ENCODE measurements at regions not wholly inside any gene's neighbourhood (a gene's known extent, or its start where the extent isn't known, plus 50 kb on each side); places are given as distances from the start of the nearest gene placed in this dataset.

DNA sequence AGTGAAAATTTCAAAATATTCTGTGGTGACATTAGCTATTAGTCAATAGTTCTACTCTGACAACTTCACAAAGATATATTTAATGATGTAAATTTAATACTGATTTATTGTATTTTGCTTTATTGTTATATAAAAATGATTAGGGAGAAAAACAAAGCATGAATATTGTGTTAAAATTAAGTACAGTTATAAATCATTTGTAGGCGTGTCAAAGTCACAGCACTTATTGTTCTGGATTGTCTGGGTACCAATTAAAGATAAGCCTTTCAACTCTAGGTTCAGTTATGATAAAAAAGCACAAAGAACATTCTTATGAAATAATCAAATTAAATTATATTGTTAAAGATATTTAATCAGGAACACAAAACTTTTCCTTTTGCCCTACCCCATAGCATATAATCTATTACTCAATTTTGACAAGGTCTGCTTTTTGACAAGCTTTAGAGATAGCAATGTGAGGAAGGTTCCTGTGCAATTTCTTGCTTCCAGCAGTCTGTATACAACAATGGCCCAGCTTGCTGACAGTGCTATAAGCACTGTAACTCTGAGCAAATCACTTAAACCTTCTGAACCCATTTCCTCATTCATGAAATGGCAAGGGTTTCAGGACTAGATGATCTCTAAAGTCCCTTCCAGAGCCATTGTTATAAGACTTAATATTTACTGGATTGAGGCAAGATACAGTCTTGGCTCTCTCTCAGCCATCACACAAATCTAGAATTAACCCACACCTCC lies 910.3 kb upstream of the LCORL start:
- Histone ChIP-seq H3F3A (ENCODE audit: control insufficient read depth, insufficient read depth) (no peaks in the 10 kb centered on the region), H3K79me2 (ENCODE audit: control insufficient read depth, low read length) (no peaks in the 10 kb centered on the region), H3K4me3 (ENCODE audit: low read length) (no peak overlapping the region), H3K4me1 (ENCODE audit: control insufficient read depth, low read length) (no peaks in the 10 kb centered on the region), H3K27me3 (ENCODE audit: control insufficient read depth, low read length) (no peaks in the 10 kb centered on the region), H3K9me2 (replicated peaks; ENCODE audit: control insufficient read depth, low read length) (no peaks in the 10 kb centered on the region), H3K27ac (ENCODE audit: low read depth, low read length) (no peak overlapping the region), H4K20me1 (ENCODE audit: control insufficient read depth, insufficient read depth, low read depth, low read length) (no peaks in the 10 kb centered on the region), H3K9me3 (ENCODE audit: control insufficient read depth, insufficient read depth, low read length) (no peaks in the 10 kb centered on the region), H3K36me3 (ENCODE audit: control insufficient read depth, low read length) (no peaks in the 10 kb centered on the region), H3K4me2 (ENCODE audit: low read length) (no peak overlapping the region)
- TF ChIP-seq, protein P1, sequence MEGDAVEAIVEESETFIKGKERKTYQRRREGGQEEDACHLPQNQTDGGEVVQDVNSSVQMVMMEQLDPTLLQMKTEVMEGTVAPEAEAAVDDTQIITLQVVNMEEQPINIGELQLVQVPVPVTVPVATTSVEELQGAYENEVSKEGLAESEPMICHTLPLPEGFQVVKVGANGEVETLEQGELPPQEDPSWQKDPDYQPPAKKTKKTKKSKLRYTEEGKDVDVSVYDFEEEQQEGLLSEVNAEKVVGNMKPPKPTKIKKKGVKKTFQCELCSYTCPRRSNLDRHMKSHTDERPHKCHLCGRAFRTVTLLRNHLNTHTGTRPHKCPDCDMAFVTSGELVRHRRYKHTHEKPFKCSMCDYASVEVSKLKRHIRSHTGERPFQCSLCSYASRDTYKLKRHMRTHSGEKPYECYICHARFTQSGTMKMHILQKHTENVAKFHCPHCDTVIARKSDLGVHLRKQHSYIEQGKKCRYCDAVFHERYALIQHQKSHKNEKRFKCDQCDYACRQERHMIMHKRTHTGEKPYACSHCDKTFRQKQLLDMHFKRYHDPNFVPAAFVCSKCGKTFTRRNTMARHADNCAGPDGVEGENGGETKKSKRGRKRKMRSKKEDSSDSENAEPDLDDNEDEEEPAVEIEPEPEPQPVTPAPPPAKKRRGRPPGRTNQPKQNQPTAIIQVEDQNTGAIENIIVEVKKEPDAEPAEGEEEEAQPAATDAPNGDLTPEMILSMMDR (IDR thresholded peaks at IDR 0.05; ENCODE audit: low read depth, low read length, poor library complexity, severe bottlenecking) = no peak
- TF ChIP-seq EZH2phosphoT487 (IDR thresholded peaks at IDR 0.05; ENCODE audit: borderline replicate concordance, low read length) = no peak

DNA sequence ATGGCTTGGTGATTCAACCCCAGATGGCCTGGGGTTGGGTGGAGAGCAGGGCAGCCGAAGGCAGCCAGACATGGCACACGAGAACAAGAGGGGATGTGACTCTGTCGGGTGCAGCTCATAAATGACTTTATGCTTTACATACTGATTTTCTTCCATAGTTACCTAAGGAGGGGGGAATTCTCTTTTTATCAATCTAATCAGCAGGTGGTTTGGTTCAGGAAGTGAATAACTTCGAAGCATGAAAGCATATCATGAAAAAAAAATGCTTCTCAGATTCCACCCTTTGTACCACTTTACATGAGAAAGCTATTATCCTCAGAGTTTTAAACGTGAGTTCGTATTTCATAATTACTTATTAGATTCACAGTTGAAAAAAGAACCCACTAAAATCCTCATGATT lies 908.9 kb upstream of the LCORL start:
- no peaks in the 10 kb centered on the region for H3K4me1 ChIP-seq (ENCODE audit: control insufficient read depth, low read length)
- H3K79me2 ChIP-seq (ENCODE audit: control insufficient read depth, low read length) = no peaks in the 10 kb centered on the region
- no peaks in the 10 kb centered on the region for H3K9me2 ChIP-seq (replicated peaks; ENCODE audit: control insufficient read depth, low read length)
- no peak overlapping the region for H3K27ac ChIP-seq (ENCODE audit: low read depth, low read length)
- no peaks in the 10 kb centered on the region for H4K20me1 ChIP-seq (ENCODE audit: control insufficient read depth, insufficient read depth, low read depth, low read length)
- no peaks in the 10 kb centered on the region for H3K27me3 ChIP-seq (ENCODE audit: control insufficient read depth, low read length)
- H3K36me3 ChIP-seq (ENCODE audit: control insufficient read depth, low read length) = no peaks in the 10 kb centered on the region
- no peak overlapping the region for H3K4me3 ChIP-seq (ENCODE audit: low read length)
- TF ChIP-seq, protein P1 (IDR thresholded peaks at IDR 0.05; ENCODE audit: low read depth, low read length, poor library complexity, severe bottlenecking) = no peak
- TF ChIP-seq EZH2phosphoT487 (IDR thresholded peaks at IDR 0.05; ENCODE audit: borderline replicate concordance, low read length) = no peak
- no peaks in the 10 kb centered on the region for H3K9me3 ChIP-seq (ENCODE audit: control insufficient read depth, insufficient read depth, low read length)
- H3K4me2 ChIP-seq (ENCODE audit: low read length) = no peak overlapping the region
- no peaks in the 10 kb centered on the region for H3F3A ChIP-seq (ENCODE audit: control insufficient read depth, insufficient read depth)

DNA sequence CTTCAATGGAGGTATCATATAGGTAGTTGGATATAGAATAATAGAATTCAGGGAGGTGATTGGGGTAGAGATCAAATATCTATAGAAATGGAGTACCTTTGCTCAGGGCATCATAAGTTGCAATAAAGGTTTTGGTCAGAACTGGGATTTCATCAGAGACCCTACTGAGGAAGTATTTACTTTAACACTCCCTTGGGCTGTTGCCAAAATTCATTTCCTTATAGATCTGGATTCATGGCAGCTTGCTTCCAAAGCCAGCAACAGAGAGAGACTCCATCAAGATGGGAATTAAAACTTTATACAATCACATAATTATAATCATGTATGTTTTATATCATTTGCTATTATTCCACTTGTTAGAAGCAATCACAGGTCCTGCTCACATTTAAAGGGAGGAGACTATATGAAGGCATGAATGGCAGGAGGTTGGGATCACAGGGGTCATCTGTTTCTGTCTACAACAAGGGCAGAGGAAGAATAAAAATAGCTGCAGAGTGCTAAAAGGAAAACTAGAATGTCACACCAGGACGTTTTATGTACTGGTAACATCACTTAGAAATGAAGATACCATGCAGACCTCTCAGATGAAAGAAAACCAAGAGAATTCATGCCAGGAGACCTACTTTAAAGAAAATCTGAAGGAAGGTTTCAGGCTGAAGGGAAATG lies 902.1 kb upstream of the LCORL start:
- H3K4me3 ChIP-seq (ENCODE audit: low read length) = no peak overlapping the region
- H3K36me3 ChIP-seq (ENCODE audit: control insufficient read depth, low read length) = no peaks in the 10 kb centered on the region
- H3K9me2 ChIP-seq (replicated peaks; ENCODE audit: control insufficient read depth, low read length) = no peaks in the 10 kb centered on the region
- H4K20me1 ChIP-seq (ENCODE audit: control insufficient read depth, insufficient read depth, low read depth, low read length) = no peaks in the 10 kb centered on the region
- H3K27me3 ChIP-seq (ENCODE audit: control insufficient read depth, low read length) = no peaks in the 10 kb centered on the region
- H3F3A ChIP-seq (ENCODE audit: control insufficient read depth, insufficient read depth) = no peaks in the 10 kb centered on the region
- no peaks in the 10 kb centered on the region for H3K79me2 ChIP-seq (ENCODE audit: control insufficient read depth, low read length)
- H3K27ac ChIP-seq (ENCODE audit: low read depth, low read length) = no peak overlapping the region
- no peaks in the 10 kb centered on the region for H3K4me1 ChIP-seq (ENCODE audit: control insufficient read depth, low read length)
- TF ChIP-seq EZH2phosphoT487 (IDR thresholded peaks at IDR 0.05; ENCODE audit: borderline replicate concordance, low read length) = no peak
- TF ChIP-seq, protein P1 (IDR thresholded peaks at IDR 0.05; ENCODE audit: low read depth, low read length, poor library complexity, severe bottlenecking) = no peak
- no peaks in the 10 kb centered on the region for H3K9me3 ChIP-seq (ENCODE audit: control insufficient read depth, insufficient read depth, low read length)
- no peak overlapping the region for H3K4me2 ChIP-seq (ENCODE audit: low read length)

Measured in DOHH2 (cell line).